CD14-positive monocyte (primary cell): ENCODE measurements at regions not wholly inside any gene's neighbourhood (a gene's known extent, or its start where the extent isn't known, plus 50 kb on each side); places are given as distances from the start of the nearest gene placed in this dataset.

ENCODE experiments used
- DNase-seq, 3 donors: peaks; one replicate each; pipeline ENCODE4 v3.0.0-alpha.2; 2011 to 2022
- H2AFZ ChIP-seq: 2 replicates; pipeline ENCODE4 v1.6.0; 2012; ENCODE audit warnings: mild to moderate bottlenecking, low read depth, low read length, inconsistent platforms; ENCODE audit not compliant: insufficient read depth, poor library complexity, severe bottlenecking
- H3K27ac ChIP-seq, 2 donors: 1 replicate in 1 of 2; 2 replicates in 1 of 2; pipeline ENCODE4 v1.5.1; 2012 to 2013; ENCODE audit warnings: low read length in 2 of 2, control low read depth in 1 of 2, inconsistent platforms in 1 of 2, low read depth in 1 of 2, mild to moderate bottlenecking in 1 of 2
- H3K27me3 ChIP-seq, 2 donors: one replicate each; pipeline versions ENCODE4 v1.6.0 to v1.6.1; 2011 to 2013; ENCODE audit warnings: low read length in 2 of 2; ENCODE audit not compliant: control insufficient read depth in 2 of 2, insufficient read depth in 2 of 2
- H3K36me3 ChIP-seq, 2 donors: replicated peaks in 1 of 2; 1 replicate in 1 of 2; 2 replicates in 1 of 2; pipeline versions ENCODE4 v1.5.1 to v1.6.1; 2012 to 2013; ENCODE audit warnings: low read length in 2 of 2, control low read depth in 1 of 2, inconsistent platforms in 1 of 2, mild to moderate bottlenecking in 1 of 2; ENCODE audit not compliant: insufficient read depth in 2 of 2, control insufficient read depth in 1 of 2
- H3K4me1 ChIP-seq, 2 donors: 1 replicate in 1 of 2; 2 replicates in 1 of 2; pipeline versions ENCODE4 v1.5.1 to v1.6.1; 2012 to 2013; ENCODE audit warnings: low read length in 2 of 2, control low read depth in 1 of 2, inconsistent platforms in 1 of 2, mild to moderate bottlenecking in 1 of 2, moderate library complexity in 1 of 2; ENCODE audit not compliant: insufficient read depth in 2 of 2, control insufficient read depth in 1 of 2
- H3K4me2 ChIP-seq: replicated peaks from 2 replicates; pipeline ENCODE3; 2012; ENCODE audit warnings: low read length, moderate library complexity, mild to moderate bottlenecking; ENCODE audit not compliant: poor library complexity, severe bottlenecking; ENCODE audit errors: extremely low read depth
- H3K4me3 ChIP-seq, 3 experiments: fragments of 200-600 bp in 1 of 3; sonication (generic) in 1 of 3; replicated peaks in 1 of 3; 1 replicate in 2 of 3; 2 replicates in 1 of 3; pipeline ENCODE4 v1.5.1; 2011 to 2013; ENCODE audit warnings: low read length in 3 of 3, mild to moderate bottlenecking in 3 of 3, control low read depth in 2 of 3, low read depth in 2 of 3, inconsistent platforms in 1 of 3, moderate library complexity in 1 of 3
- H3K79me2 ChIP-seq: 2 replicates; pipeline ENCODE4 v1.6.0; 2012; ENCODE audit warnings: mild to moderate bottlenecking, control low read depth, inconsistent platforms, low read length, moderate library complexity; ENCODE audit not compliant: insufficient read depth
- H3K9ac ChIP-seq: 2 replicates; pipeline ENCODE4 v1.6.0; 2017; ENCODE audit warnings: low read length, mild to moderate bottlenecking; ENCODE audit not compliant: insufficient read depth, poor library complexity, severe bottlenecking
- H3K9me3 ChIP-seq, 2 donors: replicated peaks in 1 of 2; 1 replicate in 1 of 2; 2 replicates in 1 of 2; pipeline versions ENCODE4 v1.5.1 to v1.6.1; 2012 to 2013; ENCODE audit warnings: low read length in 2 of 2, control low read depth in 1 of 2; ENCODE audit not compliant: control insufficient read depth in 1 of 2, insufficient read depth in 1 of 2
- H4K20me1 ChIP-seq: 2 replicates; pipeline ENCODE4 v1.6.0; 2012; ENCODE audit warnings: mild to moderate bottlenecking, low read length, control low read depth, moderate library complexity; ENCODE audit not compliant: insufficient read depth
- H3K27ac Mint-ChIP-seq, 7 donors: one replicate each; pipeline ENCODE4 v1.8.0; 2020; ENCODE audit warnings: mild to moderate bottlenecking in 7 of 7, mixed read lengths in 7 of 7, moderate library complexity in 6 of 7, inconsistent platforms in 2 of 7
- H3K27me3 Mint-ChIP-seq, 3 donors: one replicate each; pipeline ENCODE4 v1.8.0; 2021 to 2022; ENCODE audit warnings: low read depth in 3 of 3, mild to moderate bottlenecking in 3 of 3, mixed read lengths in 3 of 3, moderate library complexity in 3 of 3, inconsistent platforms in 1 of 3
- H3K36me3 Mint-ChIP-seq, 2 donors: one replicate each; pipeline ENCODE4 v1.8.0; 2020; ENCODE audit warnings: mixed read lengths in 2 of 2, inconsistent platforms in 1 of 2, mild to moderate bottlenecking in 1 of 2
- H3K4me1 Mint-ChIP-seq: one replicate; pipeline ENCODE4 v1.8.0; 2020; ENCODE audit warnings: mild to moderate bottlenecking, mixed read lengths
- H3K4me3 Mint-ChIP-seq, 2 donors: one replicate each; pipeline ENCODE4 v1.8.0; 2020; ENCODE audit warnings: mild to moderate bottlenecking in 2 of 2, mixed read lengths in 2 of 2, moderate library complexity in 1 of 2
- H3K9me3 Mint-ChIP-seq, 7 donors: one replicate each; pipeline ENCODE4 v1.8.0; 2020 to 2022; ENCODE audit warnings: mixed read lengths in 7 of 7, mild to moderate bottlenecking in 6 of 7, moderate library complexity in 6 of 7, inconsistent platforms in 2 of 7
- CTCF ChIP-seq: fragments of 200-600 bp; IDR thresholded peaks from one replicate; pipeline ENCODE4 v1.8.0; 2022; ENCODE audit warnings: antibody characterized with exemption, mild to moderate bottlenecking
- WGBS: methylation state at CpG from one replicate; pipeline ENCODE4 v1.1.5; 2013; ENCODE audit warnings: missing lambda C conversion rate; ENCODE audit not compliant: insufficient coverage; 5-methylcytosine and 5-hydroxymethylcytosine counted together
- intact Hi-C, 2 donors: fragments of 100-400 bp; cut with micrococcal nuclease; formaldehyde crosslinking; loops; one replicate each; pipeline versions ENCODE4 v1.15.0 to v1.15.1; 2023

DNA sequence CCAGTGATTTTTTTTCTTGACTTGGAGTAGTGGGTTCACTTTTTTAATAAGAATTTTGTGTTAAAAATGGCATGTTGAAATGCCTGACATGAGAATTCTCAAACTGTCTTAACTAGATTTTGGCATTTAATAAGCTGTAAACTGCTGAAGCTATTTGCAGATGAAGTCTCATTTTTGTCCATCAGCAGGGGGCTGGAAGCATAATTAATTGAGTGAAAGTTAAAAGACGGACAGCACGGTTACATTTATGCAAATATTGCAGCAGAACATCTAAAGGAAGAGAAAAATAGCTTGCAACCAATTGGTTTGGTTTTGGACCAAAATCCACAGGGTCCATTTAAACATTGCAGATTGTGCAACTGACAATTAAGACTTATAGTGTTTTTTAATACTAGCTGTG lies 837.3 kb upstream of the KLHL1 start:
- no peaks in the 10 kb centered on the region for H3K4me1 ChIP-seq
- H3K4me3 Mint-ChIP-seq, result no peak overlapping the region
- H3K4me2 ChIP-seq, result no peak overlapping the region
- no peak overlapping the region for H3K27ac ChIP-seq
- no peaks in the 10 kb centered on the region for H3K79me2 ChIP-seq
- H4K20me1 ChIP-seq, result no peaks in the 10 kb centered on the region
- H3K4me1 Mint-ChIP-seq, result no peaks in the 10 kb centered on the region
- 95% methylated on average over 2 of the region's 2 CpGs for WGBS
- no peak overlapping the region for H2AFZ ChIP-seq
- no peaks in the 10 kb centered on the region for H3K27me3 ChIP-seq
- intact Hi-C loops, result no loop called here
- TF ChIP-seq CTCF, result no peak
- no peak for DNase-seq
- no peak overlapping the region for H3K27ac Mint-ChIP-seq
- peaks cover 0 to 4% (median 0%) of the 10 kb centered on the region in 3 donors for H3K27me3 Mint-ChIP-seq
- H3K36me3 Mint-ChIP-seq, result no peaks in the 10 kb centered on the region
- no peaks in the 10 kb centered on the region for H3K36me3 ChIP-seq
- no peak overlapping the region for H3K4me3 ChIP-seq
- peaks cover 0 to 4% (median 3%) of the 10 kb centered on the region in 7 donors for H3K9me3 Mint-ChIP-seq
- H3K9me3 ChIP-seq, result no peaks in the 10 kb centered on the region
- H3K9ac ChIP-seq, result no peak overlapping the region

DNA sequence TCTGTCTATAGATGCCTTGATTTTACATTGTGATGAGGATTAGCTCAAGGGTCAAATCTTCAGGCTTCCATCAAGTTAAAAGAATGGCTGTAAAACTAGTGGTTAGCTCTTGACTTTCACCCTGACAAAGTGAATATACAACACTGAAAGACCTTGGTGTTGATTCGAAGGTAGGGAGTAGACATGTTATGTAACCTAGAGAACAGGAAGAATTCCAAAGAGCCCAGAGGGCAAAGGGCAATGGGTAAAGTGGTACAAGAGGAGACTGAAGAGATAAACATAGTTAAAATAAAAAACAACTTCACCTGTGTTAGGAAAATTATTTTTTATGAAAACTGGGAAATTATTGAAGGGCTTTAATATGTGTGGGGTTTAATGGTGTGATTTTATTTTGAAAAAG lies 833.2 kb upstream of the KLHL1 start:
- Histone ChIP-seq H3K79me2 (no peaks in the 10 kb centered on the region), H3K4me2 (no peak overlapping the region), H3K27me3 (no peaks in the 10 kb centered on the region), H3K27ac (no peak overlapping the region), H2AFZ (no peak overlapping the region), H3K9me3 (no peaks in the 10 kb centered on the region), H3K36me3 (no peaks in the 10 kb centered on the region), H3K4me1 (no peaks in the 10 kb centered on the region), H3K4me3 (no peak overlapping the region), H4K20me1 (no peaks in the 10 kb centered on the region), H3K9ac (no peak overlapping the region)
- no peaks in the 10 kb centered on the region for H3K36me3 Mint-ChIP-seq
- H3K4me3 Mint-ChIP-seq, result no peak overlapping the region
- WGBS, result no CpG with 5 or more reads among the region's 1 CpG
- H3K4me1 Mint-ChIP-seq, result no peaks in the 10 kb centered on the region
- no peak for TF ChIP-seq CTCF
- H3K9me3 Mint-ChIP-seq, result peaks cover 0 to 5% (median 3%) of the 10 kb centered on the region in 7 donors
- peaks cover 0 to 2% (median 0%) of the 10 kb centered on the region in 3 donors for H3K27me3 Mint-ChIP-seq
- intact Hi-C loops, result no loop called here
- H3K27ac Mint-ChIP-seq, result no peak overlapping the region
- DNase-seq, result no peak
